H1 (cell line): ENCODE measurements at regions not wholly inside any gene's neighbourhood (a gene's known extent, or its start where the extent isn't known, plus 50 kb on each side); places are given as distances from the start of the nearest gene placed in this dataset.

Source experiments
- CTCF ChIA-PET: fragments of 300-600 bp; sonication (Branson Sonifier 250); formaldehyde crosslinking; loops from one replicate; lab custom pipeline; 2021; ENCODE audit not compliant: partially characterized antibody; lab: Charles Lee
- POLR2A ChIA-PET: fragments of 300-600 bp; sonication (Branson Sonifier 250); formaldehyde crosslinking; loops from one replicate; lab custom pipeline; 2021; ENCODE audit warnings: inconsistent platforms; ENCODE audit not compliant: partially characterized antibody; lab: Charles Lee
- DNase-seq, 2 experiments: peaks; one replicate each; pipeline versions ENCODE4 v3.0.0 to v3.0.0-alpha.2; 2010 to 2022; ENCODE audit warnings: low spot score in 2 of 2, low read depth in 1 of 2, mixed read lengths in 1 of 2
- FAIRE-seq: peaks from 2 replicates; lab custom pipeline; 2011; peaks lifted over from hg19 to GRCh38; lab: Jason Lieb, UNC
- H2AFZ ChIP-seq: 2 replicates; pipeline ENCODE4 v1.8.1; 2012; ENCODE audit warnings: low read length, inconsistent platforms
- H2AK5ac ChIP-seq: 2 replicates; pipeline ENCODE4 v1.6.1; 2013; ENCODE audit warnings: low read depth, low read length
- H2BK120ac ChIP-seq: replicated peaks from 2 replicates; pipeline ENCODE3; 2013; ENCODE audit warnings: low read depth, low read length, inconsistent platforms
- H2BK12ac ChIP-seq: 2 replicates; pipeline ENCODE4 v1.6.1; 2013; ENCODE audit warnings: low read depth, low read length
- H2BK15ac ChIP-seq: 2 replicates; pipeline ENCODE4 v1.6.1; 2013; ENCODE audit warnings: low read length
- H2BK20ac ChIP-seq: 2 replicates; pipeline ENCODE4 v1.6.1; 2013; ENCODE audit warnings: low read length
- H2BK5ac ChIP-seq: 2 replicates; pipeline ENCODE4 v1.6.1; 2013; ENCODE audit warnings: low read depth, low read length
- H3K14ac ChIP-seq: 2 replicates; pipeline ENCODE4 v1.6.1; 2013; ENCODE audit warnings: inconsistent platforms; ENCODE audit not compliant: insufficient read length
- H3K18ac ChIP-seq: 2 replicates; pipeline ENCODE4 v1.6.1; 2013; ENCODE audit warnings: low read length; ENCODE audit errors: extremely low read depth
- H3K23ac ChIP-seq: 2 replicates; pipeline ENCODE4 v1.6.1; 2013; ENCODE audit warnings: inconsistent platforms; ENCODE audit not compliant: insufficient read length
- H3K23me2 ChIP-seq: 2 replicates; pipeline ENCODE4 v1.6.1; 2013; ENCODE audit warnings: low read depth, low read length
- H3K27ac ChIP-seq: 2 replicates; pipeline ENCODE4 v1.6.1; 2011; ENCODE audit warnings: low read depth, low read length, inconsistent platforms
- H3K27me3 ChIP-seq, 4 experiments: replicated peaks in 1 of 4; 1 replicate in 1 of 4; 2 replicates in 3 of 4; pipeline versions ENCODE4 v1.6.1 to v1.8.1; 2011 to 2013; ENCODE audit warnings: low read length in 3 of 4, mild to moderate bottlenecking in 3 of 4, inconsistent platforms in 2 of 4, mixed read lengths in 2 of 4, moderate library complexity in 1 of 4; ENCODE audit not compliant: control insufficient read depth in 3 of 4, insufficient read depth in 3 of 4; ENCODE audit errors: extremely low read depth in 1 of 4
- H3K36me3 ChIP-seq, 4 experiments: 2 replicates each; pipeline versions ENCODE4 v1.6.1 to v1.8.1; 2011 to 2013; ENCODE audit warnings: mild to moderate bottlenecking in 4 of 4, low read length in 3 of 4, moderate library complexity in 2 of 4, control low read depth in 1 of 4, inconsistent platforms in 1 of 4; ENCODE audit not compliant: insufficient read depth in 4 of 4, control insufficient read depth in 2 of 4
- H3K4ac ChIP-seq: replicated peaks from 2 replicates; pipeline ENCODE3; 2013; ENCODE audit warnings: low read length, low read depth, mixed read lengths, inconsistent platforms; ENCODE audit not compliant: insufficient read length
- H3K4me1 ChIP-seq, 4 experiments: replicated peaks in 1 of 4; 1 replicate in 1 of 4; 2 replicates in 3 of 4; pipeline versions ENCODE4 v1.6.1 to v1.8.1; 2011 to 2013; ENCODE audit warnings: low read length in 3 of 4, inconsistent platforms in 2 of 4, mixed read lengths in 1 of 4; ENCODE audit not compliant: insufficient read depth in 4 of 4, control insufficient read depth in 3 of 4
- H3K4me2 ChIP-seq, 2 experiments: 2 replicates each; pipeline versions ENCODE4 v1.6.1 to v1.8.1; 2011 to 2013; ENCODE audit warnings: low read depth in 2 of 2, low read length in 2 of 2, control low read depth in 1 of 2, inconsistent platforms in 1 of 2, mild to moderate bottlenecking in 1 of 2; ENCODE audit not compliant: insufficient read depth in 1 of 2
- H3K4me3 ChIP-seq, 4 experiments: fragments of 200-600, 300-600 bp in 1 of 4; sonication (generic), shearing (Covaris generic), sonication (Bioruptor Twin) in 1 of 4; 2 replicates each; pipeline versions ENCODE4 v1.5.1 to v1.8.1; 2011 to 2016; ENCODE audit warnings: low read length in 4 of 4, low read depth in 3 of 4, control low read depth in 2 of 4, inconsistent platforms in 2 of 4, mild to moderate bottlenecking in 2 of 4, mixed read lengths in 1 of 4, moderate library complexity in 1 of 4; ENCODE audit not compliant: insufficient read depth in 2 of 4; ENCODE audit errors: extremely low read depth in 1 of 4
- H3K56ac ChIP-seq: replicated peaks from 2 replicates; pipeline ENCODE3; 2013; ENCODE audit warnings: low read depth, mild to moderate bottlenecking, mixed read lengths, low read length, inconsistent platforms; ENCODE audit not compliant: insufficient read length
- H3K79me1 ChIP-seq: 2 replicates; pipeline ENCODE4 v1.6.1; 2013; ENCODE audit warnings: low read depth, low read length, control low read depth
- H3K79me2 ChIP-seq, 2 experiments: 2 replicates each; pipeline versions ENCODE4 v1.6.1 to v1.8.1; 2012 to 2013; ENCODE audit warnings: low read length in 2 of 2, mild to moderate bottlenecking in 2 of 2, inconsistent platforms in 1 of 2; ENCODE audit not compliant: insufficient read depth in 2 of 2, control insufficient read depth in 1 of 2
- H3K9ac ChIP-seq, 4 experiments: replicated peaks in 1 of 4; 1 replicate in 1 of 4; 2 replicates in 3 of 4; pipeline versions ENCODE4 v1.6.1 to v1.8.1; 2011 to 2013; ENCODE audit warnings: low read depth in 3 of 4, low read length in 3 of 4, control low read depth in 2 of 4, mild to moderate bottlenecking in 2 of 4, moderate library complexity in 2 of 4, inconsistent platforms in 1 of 4; ENCODE audit errors: extremely low read depth in 1 of 4
- H3K9me3 ChIP-seq, 2 experiments: 2 replicates each; pipeline versions ENCODE4 v1.6.1 to v1.8.1; 2012 to 2013; ENCODE audit warnings: mild to moderate bottlenecking in 2 of 2, moderate library complexity in 2 of 2, control low read depth in 1 of 2, inconsistent platforms in 1 of 2, low read depth in 1 of 2, low read length in 1 of 2, mixed read lengths in 1 of 2; ENCODE audit not compliant: insufficient read depth in 2 of 2
- H4K20me1 ChIP-seq, 2 experiments: replicated peaks in 1 of 2; 2 replicates each; pipeline versions ENCODE3 to v1.8.1; 2011 to 2013; ENCODE audit warnings: inconsistent platforms in 2 of 2, low read length in 2 of 2, mild to moderate bottlenecking in 1 of 2; ENCODE audit not compliant: insufficient read depth in 2 of 2, control insufficient read depth in 1 of 2
- H4K5ac ChIP-seq: 2 replicates; pipeline ENCODE4 v1.6.1; 2013; ENCODE audit warnings: low read length, low read depth, mixed read lengths, inconsistent platforms; ENCODE audit not compliant: insufficient read length
- H4K8ac ChIP-seq: 2 replicates; pipeline ENCODE4 v1.8.0; 2013; ENCODE audit warnings: mild to moderate bottlenecking, moderate library complexity, low read length, inconsistent platforms; ENCODE audit not compliant: insufficient read depth; ENCODE audit errors: extremely low read depth
- H4K91ac ChIP-seq: replicated peaks from 2 replicates; pipeline ENCODE3; 2013; ENCODE audit warnings: low read length, mixed read lengths, inconsistent platforms; ENCODE audit not compliant: insufficient read length
- ATF3 ChIP-seq: IDR thresholded peaks from 2 replicates; pipeline ENCODE4 v1.6.1; 2011; ENCODE audit warnings: low read depth, mild to moderate bottlenecking, low read length; ENCODE audit not compliant: insufficient read depth
- BCL11A ChIP-seq, 2 experiments: IDR thresholded peaks; one replicate each; pipeline ENCODE4 v1.6.1; 2011; ENCODE audit warnings: low read depth in 2 of 2, low read length in 2 of 2, mild to moderate bottlenecking in 2 of 2
- CHD1 ChIP-seq: IDR thresholded peaks from 2 replicates; pipeline ENCODE4 v1.6.1; 2012; ENCODE audit warnings: low read depth, low read length, improper control_type of control experiment
- CHD2 ChIP-seq: IDR thresholded peaks from 2 replicates; pipeline ENCODE4 v1.6.1; 2012; ENCODE audit warnings: low read length, improper control_type of control experiment
- CREB1 ChIP-seq: IDR thresholded peaks from 2 replicates; pipeline ENCODE4 v1.6.1; 2012; ENCODE audit warnings: inconsistent platforms
- CTBP2 ChIP-seq: IDR thresholded peaks from 2 replicates; pipeline ENCODE4 v1.7.0; 2011; ENCODE audit warnings: borderline replicate concordance, mild to moderate bottlenecking, moderate library complexity, mixed read lengths, low read length; ENCODE audit not compliant: insufficient read depth, insufficient read length
- GTF2F1 ChIP-seq: IDR thresholded peaks from 2 replicates; pipeline ENCODE4 v1.6.1; 2012; ENCODE audit warnings: low read depth, low read length, improper control_type of control experiment, borderline replicate concordance
- MAFK ChIP-seq: IDR thresholded peaks from 2 replicates; pipeline ENCODE4 v1.6.1; 2012; ENCODE audit warnings: low read depth, mild to moderate bottlenecking, improper control_type of control experiment, low read length
- NANOG ChIP-seq: IDR thresholded peaks from 2 replicates; pipeline ENCODE4 v1.6.1; 2011; ENCODE audit warnings: low read length, low read depth, mild to moderate bottlenecking, inconsistent platforms; ENCODE audit not compliant: insufficient read depth, poor library complexity, severe bottlenecking
- SUZ12 ChIP-seq: fragments of 200-600 bp; sonication (generic); IDR thresholded peaks from 2 replicates; pipeline ENCODE4 v1.6.1; 2012; ENCODE audit warnings: mild to moderate bottlenecking, inconsistent platforms, low read length, moderate library complexity, mixed read lengths
- TAF7 ChIP-seq: optimal IDR thresholded peaks from 2 replicates; pipeline ENCODE3; 2011; ENCODE audit warnings: low read depth, mild to moderate bottlenecking, inconsistent platforms, low read length, moderate library complexity, borderline replicate concordance
- TCF12 ChIP-seq: IDR thresholded peaks from 2 replicates; pipeline ENCODE4 v1.6.1; 2011; ENCODE audit warnings: low read depth, mild to moderate bottlenecking, low read length
- WGBS, 2 experiments: shearing (Covaris generic) in 1 of 2; methylation state at CpG; one replicate each; pipeline versions ENCODE4 v1.1.6 to v1.1.7; 2013 to 2015; ENCODE audit warnings: low lambda C conversion rate in 2 of 2, mixed read lengths in 2 of 2, inconsistent platforms in 1 of 2, low coverage in 1 of 2, missing lambda C conversion rate in 1 of 2; ENCODE audit not compliant: insufficient replicate concordance in 2 of 2, insufficient coverage in 1 of 2, insufficient read length in 1 of 2; ENCODE audit errors: extremely low coverage in 1 of 2, missing lambda C conversion rate in 1 of 2; 5-methylcytosine and 5-hydroxymethylcytosine counted together
- TF ChIP-seq, protein P1 (sequence below): IDR thresholded peaks from 2 replicates; pipeline ENCODE4 v1.6.1; 2012; ENCODE audit warnings: inconsistent platforms

- H3K4me3 ChIP-seq: no peak overlapping the region
- 90% methylated on average over 4 of the region's 4 CpGs; no CpG with 5 or more reads in 1 of the 2 experiments for WGBS, 2 experiments
- peaks cover 0 to 15% (median 9%) of the 10 kb centered on the region in 4 experiments; a peak in 4 of 7 replicates for H3K4me1 ChIP-seq
- H2AFZ ChIP-seq: no peak overlapping the region
- H4K8ac ChIP-seq: no peak overlapping the region
- H3K23me2 ChIP-seq: no peaks in the 10 kb centered on the region
- H3K79me1 ChIP-seq: no peaks in the 10 kb centered on the region
- no peaks in the 10 kb centered on the region for H3K79me2 ChIP-seq
- H2BK120ac ChIP-seq: no peak overlapping the region
- H3K27me3 ChIP-seq: no peaks in the 10 kb centered on the region
- H4K5ac ChIP-seq: no peak overlapping the region
- POLR2A ChIA-PET: no interaction called here
- no peak for FAIRE-seq
- no peak overlapping the region for H2BK15ac ChIP-seq
- no peak for DNase-seq
- no peak overlapping the region for H3K18ac ChIP-seq
- no peaks in the 10 kb centered on the region for H3K9me3 ChIP-seq
- no peaks in the 10 kb centered on the region for H3K36me3 ChIP-seq
- CTCF ChIA-PET: interaction anchor here (0.6 kb wide), 1 partner anchor 102 kb away, joined by 3 read pairs; no protein-coding TSS in a partner anchor
- H4K20me1 ChIP-seq: no peaks in the 10 kb centered on the region
- no peak overlapping the region for H3K14ac ChIP-seq
- no peak overlapping the region for H3K4me2 ChIP-seq
- H3K56ac ChIP-seq: no peak overlapping the region
- H3K9ac ChIP-seq: no peak overlapping the region
- peak overlapping the region; percentile 84; the same call in 1 of the 2 replicates for H2BK12ac ChIP-seq
- H2BK20ac ChIP-seq: peak overlapping the region; percentile 66; the same call in 1 of the 2 replicates
- H3K27ac ChIP-seq: no peak overlapping the region
- H2BK5ac ChIP-seq: no peak overlapping the region
- no peak overlapping the region for H4K91ac ChIP-seq
- H3K4ac ChIP-seq: no peak overlapping the region
- no peak overlapping the region for H3K23ac ChIP-seq
- H2AK5ac ChIP-seq: no peak overlapping the region
- no peak for TF ChIP-seq ATF3
- TF ChIP-seq CHD2: no peak
- no peak for TF ChIP-seq TAF7
- no peak for TF ChIP-seq BCL11A (IDR thresholded peaks at IDR 0.05; ENCODE audit: low read depth in 2 of 2, low read length in 2 of 2)
- no peak for TF ChIP-seq NANOG
- TF ChIP-seq CHD1: no peak
- no peak for TF ChIP-seq CREB1
- no peak for TF ChIP-seq MAFK
- no peak for TF ChIP-seq GTF2F1
- no peak for TF ChIP-seq CTBP2
- TF ChIP-seq, protein P1, sequence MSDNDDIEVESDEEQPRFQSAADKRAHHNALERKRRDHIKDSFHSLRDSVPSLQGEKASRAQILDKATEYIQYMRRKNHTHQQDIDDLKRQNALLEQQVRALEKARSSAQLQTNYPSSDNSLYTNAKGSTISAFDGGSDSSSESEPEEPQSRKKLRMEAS: no peak
- no peak for TF ChIP-seq SUZ12
- TF ChIP-seq TCF12: no peak
Observed at GRCh38 chr10:10362800-10363199, 654.9 kb upstream of the CELF2 start.
